Transverse colon (tissue), 4 donors: ENCODE measurements at regions not wholly inside any gene's neighbourhood (a gene's known extent, or its start where the extent isn't known, plus 50 kb on each side); places are given as distances from the start of the nearest gene placed in this dataset.

Experiments
- DNase-seq: peaks from one replicate; pipeline ENCODE4 v3.0.0-alpha.2; 2019
- H3K27ac ChIP-seq, 4 donors: fragments of 200-600 bp; sonication (generic); 2 replicates each; pipeline ENCODE4 v1.5.1; 2016 to 2018; ENCODE audit warnings: inconsistent platforms in 4 of 4
- H3K27me3 ChIP-seq: fragments of 200-600 bp; sonication (generic); 2 replicates; pipeline ENCODE4 v1.5.1; 2017; ENCODE audit warnings: inconsistent platforms
- H3K36me3 ChIP-seq, 4 donors: fragments of 200-600 bp; sonication (generic); 2 replicates each; pipeline ENCODE4 v1.5.1; 2017 to 2019; ENCODE audit warnings: inconsistent platforms in 4 of 4
- H3K4me1 ChIP-seq, 4 donors: fragments of 200-600 bp; sonication (generic); 2 replicates each; pipeline ENCODE4 v1.5.1; 2017 to 2020; ENCODE audit warnings: inconsistent platforms in 4 of 4
- H3K4me3 ChIP-seq, 4 donors: fragments of 200-600 bp; sonication (generic); 1 replicate in 1 of 4; 2 replicates in 3 of 4; pipeline versions ENCODE4 v1.5.1 to v1.6.1; 2017 to 2019; ENCODE audit warnings: inconsistent platforms in 4 of 4
- H3K9me3 ChIP-seq, 2 donors: fragments of 200-600 bp; sonication (generic); 2 replicates each; pipeline ENCODE4 v1.5.1; 2017 to 2019; ENCODE audit warnings: inconsistent platforms in 2 of 2
- EP300 ChIP-seq: sonication (generic); formaldehyde crosslinking; IDR thresholded peaks from one replicate; pipeline ENCODE4 v1.6.1; 2017; ENCODE audit warnings: antibody characterized with exemption, low read depth
- POLR2A ChIP-seq: fragments of 450-650 bp; IDR thresholded peaks from one replicate; pipeline ENCODE4 v1.6.1; 2016; ENCODE audit warnings: antibody characterized with exemption, mild to moderate bottlenecking, moderate library complexity
- POLR2AphosphoS5 ChIP-seq, 3 donors: sonication (generic); formaldehyde crosslinking; IDR thresholded peaks; one replicate each; pipeline ENCODE4 v1.6.1; 2016; ENCODE audit warnings: antibody characterized with exemption in 3 of 3
- WGBS, 2 donors: methylation state at CpG; one replicate each; pipeline ENCODE4 v1.1.5; 2018; ENCODE audit warnings: low coverage in 1 of 2; 5-methylcytosine and 5-hydroxymethylcytosine counted together
- in situ Hi-C, 4 donors: fragments of 200-750 bp; cut with MboI; loops; one replicate each; pipeline versions ENCODE4 v1.15.0 to v1.15.1; 2017; ENCODE audit warnings: low sequenced_read_pairs in 3 of 4, low pct_ligation_motif_present in 1 of 4, low pct_unique_long_range_greater_than_20kb in 1 of 4
- intact Hi-C: fragments of 100-400 bp; cut with DNase I; formaldehyde crosslinking; loops from one replicate; pipeline ENCODE4 v1.15.1; 2023; ENCODE audit warnings: low total_unique reads
- TF ChIP-seq, protein P1 (sequence below), 5 experiments: fragments of 200-600 bp in 3 of 5; fragments of 450-650 bp in 2 of 5; sonication (generic) in 3 of 5; IDR thresholded peaks; 1 replicate in 2 of 5; 2 replicates in 3 of 5; pipeline ENCODE4 v1.5.1; 2016 to 2017; ENCODE audit warnings: antibody characterized with exemption in 5 of 5, inconsistent platforms in 3 of 5, mild to moderate bottlenecking in 2 of 5, moderate library complexity in 1 of 5

DNA sequence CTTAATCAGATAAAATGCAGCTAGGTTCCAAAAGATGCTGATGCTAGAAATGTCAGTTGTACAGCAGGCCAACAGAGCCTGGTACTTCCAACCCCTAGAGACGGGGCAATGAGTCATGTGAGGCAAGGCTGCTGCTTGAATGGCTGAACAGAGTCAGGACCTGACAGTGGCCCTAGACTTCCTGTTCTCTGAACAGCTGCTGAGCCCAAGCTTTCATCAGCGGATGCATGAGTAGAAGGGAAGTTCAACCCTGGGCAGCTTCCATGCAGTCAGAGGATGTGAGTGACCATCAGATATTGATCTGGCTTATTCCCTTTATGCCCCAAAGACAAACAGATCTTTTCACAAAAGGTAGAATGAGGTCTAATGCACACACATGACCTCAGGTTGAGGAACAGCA is 282.9 kb upstream of the COL8A1 start:
- DNase-seq = no peak
- Histone ChIP-seq H3K36me3 (no peaks in the 10 kb centered on the region), H3K4me1 (peaks cover 0 to 12% (median 0%) of the 10 kb centered on the region in 4 donors), H3K4me3 (no peak overlapping the region), H3K27ac (no peak overlapping the region), H3K27me3 (no peaks in the 10 kb centered on the region), H3K9me3 (no peaks in the 10 kb centered on the region)
- in situ Hi-C loops = no loop called here
- intact Hi-C loops = no loop called here
- no peak for TF ChIP-seq POLR2A
- TF ChIP-seq POLR2AphosphoS5 (IDR thresholded peaks at IDR 0.05) = no peak
- TF ChIP-seq EP300 = no peak
- TF ChIP-seq, protein P1, sequence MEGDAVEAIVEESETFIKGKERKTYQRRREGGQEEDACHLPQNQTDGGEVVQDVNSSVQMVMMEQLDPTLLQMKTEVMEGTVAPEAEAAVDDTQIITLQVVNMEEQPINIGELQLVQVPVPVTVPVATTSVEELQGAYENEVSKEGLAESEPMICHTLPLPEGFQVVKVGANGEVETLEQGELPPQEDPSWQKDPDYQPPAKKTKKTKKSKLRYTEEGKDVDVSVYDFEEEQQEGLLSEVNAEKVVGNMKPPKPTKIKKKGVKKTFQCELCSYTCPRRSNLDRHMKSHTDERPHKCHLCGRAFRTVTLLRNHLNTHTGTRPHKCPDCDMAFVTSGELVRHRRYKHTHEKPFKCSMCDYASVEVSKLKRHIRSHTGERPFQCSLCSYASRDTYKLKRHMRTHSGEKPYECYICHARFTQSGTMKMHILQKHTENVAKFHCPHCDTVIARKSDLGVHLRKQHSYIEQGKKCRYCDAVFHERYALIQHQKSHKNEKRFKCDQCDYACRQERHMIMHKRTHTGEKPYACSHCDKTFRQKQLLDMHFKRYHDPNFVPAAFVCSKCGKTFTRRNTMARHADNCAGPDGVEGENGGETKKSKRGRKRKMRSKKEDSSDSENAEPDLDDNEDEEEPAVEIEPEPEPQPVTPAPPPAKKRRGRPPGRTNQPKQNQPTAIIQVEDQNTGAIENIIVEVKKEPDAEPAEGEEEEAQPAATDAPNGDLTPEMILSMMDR (IDR thresholded peaks at IDR 0.05) = no peak
- 82 to 100% methylated on average over 1 to 2 of the region's 2 CpGs for WGBS, 2 donors

DNA sequence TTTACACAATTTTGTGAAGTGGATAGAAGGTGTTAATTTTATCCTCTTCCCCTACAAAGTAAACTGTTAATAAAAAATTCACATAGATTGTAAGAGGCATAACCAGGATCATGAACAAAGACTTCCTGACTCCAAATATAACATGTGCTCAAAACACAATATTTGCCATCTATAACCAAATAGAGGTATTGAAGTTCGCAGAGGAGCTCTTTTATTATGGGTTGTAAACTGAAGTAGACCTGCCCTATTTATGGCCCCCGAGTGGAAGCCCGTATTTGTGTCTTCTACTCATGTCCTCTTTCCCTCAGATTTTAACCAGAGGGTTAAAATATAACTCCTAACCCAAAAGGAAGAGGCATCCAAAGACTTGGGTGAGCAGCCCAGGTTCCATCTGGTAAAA is 285.6 kb upstream of the COL8A1 start:
- intact Hi-C loops = no loop called here
- TF ChIP-seq POLR2A (no peak), POLR2AphosphoS5 (IDR thresholded peaks at IDR 0.05) (no peak), EP300 (no peak)
- TF ChIP-seq, protein P1 (IDR thresholded peaks at IDR 0.05) = no peak
- peaks cover 0 to 12% (median 0%) of the 10 kb centered on the region in 4 donors for H3K4me1 ChIP-seq

DNA sequence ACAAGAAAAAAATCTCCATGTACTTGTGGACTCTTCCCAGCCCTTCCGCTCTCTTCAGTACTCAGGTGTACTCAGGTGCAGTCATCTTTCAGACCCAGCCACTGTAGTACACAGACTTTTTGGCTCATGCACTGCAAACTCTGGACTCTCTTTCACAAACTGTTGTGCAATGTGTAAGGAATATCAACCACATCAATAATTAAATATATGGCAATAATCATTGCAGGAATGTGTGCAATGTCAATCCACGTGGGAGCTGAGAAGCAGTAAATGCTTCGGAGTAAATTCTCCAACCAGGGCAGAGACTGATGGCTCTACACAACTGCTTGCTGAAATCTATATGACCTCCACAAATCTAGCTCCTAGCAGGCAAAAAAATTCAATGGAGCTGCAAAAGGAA is 287.3 kb upstream of the COL8A1 start:
- no peaks in the 10 kb centered on the region for H3K27me3 ChIP-seq
- H3K9me3 ChIP-seq = no peaks in the 10 kb centered on the region
- no peak overlapping the region for H3K4me3 ChIP-seq
- WGBS, 2 donors = 51 to 83% methylated on average over 2 to 3 of the region's 3 CpGs
- intact Hi-C loops = no loop called here
- peak; percentile 8 for DNase-seq
- in situ Hi-C loops = no loop called here
- H3K4me1 ChIP-seq = peaks cover 0 to 12% (median 0%) of the 10 kb centered on the region in 4 donors
- no peak overlapping the region for H3K27ac ChIP-seq
- no peaks in the 10 kb centered on the region for H3K36me3 ChIP-seq
- no peak for TF ChIP-seq POLR2AphosphoS5 (IDR thresholded peaks at IDR 0.05)
- TF ChIP-seq, protein P1 (IDR thresholded peaks at IDR 0.05) = no peak
- no peak for TF ChIP-seq EP300
- TF ChIP-seq POLR2A = no peak

More for the DNA sequence above, 285.6 kb upstream of the COL8A1 start:
- H3K27me3 ChIP-seq = no peaks in the 10 kb centered on the region
- 40 to 42% methylated on average over 2 to 3 of the region's 3 CpGs for WGBS, 2 donors
- H3K27ac ChIP-seq = no peak overlapping the region
- H3K36me3 ChIP-seq = no peaks in the 10 kb centered on the region
- H3K4me3 ChIP-seq = no peak overlapping the region
- in situ Hi-C loops = no loop called here
- no peak for DNase-seq
- no peaks in the 10 kb centered on the region for H3K9me3 ChIP-seq

DNA sequence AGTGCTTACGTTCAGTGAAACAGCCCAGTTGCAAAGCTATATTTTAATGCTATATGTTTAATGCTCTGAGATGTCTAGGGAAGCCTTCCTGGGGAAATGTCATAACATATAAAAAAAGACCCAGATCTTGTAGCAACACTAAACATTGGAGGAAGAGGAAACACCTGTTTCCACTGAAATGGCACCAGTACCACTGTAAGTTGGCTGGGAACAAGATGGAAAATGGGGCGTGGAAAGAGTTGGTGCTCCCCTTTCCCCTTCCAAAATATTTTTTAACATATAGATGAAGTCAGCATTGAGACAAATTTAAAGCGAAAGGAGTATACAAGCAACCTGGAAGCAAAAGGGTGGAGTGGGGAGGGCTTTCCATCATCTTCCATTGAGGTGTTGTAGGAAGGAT is 289.9 kb upstream of the COL8A1 start:
- no peak overlapping the region for H3K4me3 ChIP-seq
- TF ChIP-seq, protein P1 (IDR thresholded peaks at IDR 0.05) = no peak
- TF ChIP-seq POLR2A (no peak), EP300 (no peak), POLR2AphosphoS5 (IDR thresholded peaks at IDR 0.05) (no peak)
- H3K27ac ChIP-seq = no peak overlapping the region
- intact Hi-C loops = no loop called here
- in situ Hi-C loops = no loop called here
- no peak for DNase-seq
- H3K27me3 ChIP-seq = no peaks in the 10 kb centered on the region
- H3K4me1 ChIP-seq = peaks cover 0 to 12% (median 0%) of the 10 kb centered on the region in 4 donors
- 60 to 61% methylated on average over 3 of the region's 3 CpGs for WGBS, 2 donors
- no peaks in the 10 kb centered on the region for H3K9me3 ChIP-seq
- no peaks in the 10 kb centered on the region for H3K36me3 ChIP-seq
